ENCODE measurements at regions not wholly inside any gene's neighbourhood (a gene's known extent, or its start where the extent isn't known, plus 50 kb on each side); places are given as distances from the start of the nearest gene placed in this dataset.

DNA sequence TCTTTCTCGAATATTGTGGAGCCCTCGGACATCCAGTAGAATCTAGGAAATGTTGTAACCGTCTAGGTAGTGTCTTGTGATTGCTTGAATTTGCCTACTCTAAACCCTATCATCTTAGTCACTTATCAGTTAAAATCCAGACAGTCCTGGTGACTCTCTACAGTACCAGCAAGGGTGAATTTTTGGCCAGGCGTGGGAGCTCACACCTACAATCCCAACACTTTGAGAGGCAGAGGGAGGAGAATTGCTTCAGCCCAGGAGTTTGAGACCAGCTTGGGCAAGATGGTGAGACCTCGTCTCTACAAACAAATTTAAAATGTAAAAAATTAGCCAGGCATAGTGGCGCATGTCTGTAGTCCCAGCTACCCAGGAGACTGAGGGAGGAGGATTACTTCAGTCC lies 230.9 kb downstream of the CHRM3 start:
- H3F3A ChIP-seq (ENCODE audit: insufficient read depth) = no peaks in the 10 kb centered on the region
- no peaks in the 10 kb centered on the region for H3K27me3 ChIP-seq (replicated peaks; ENCODE audit: insufficient read depth)
- H2AFZ ChIP-seq = no peak overlapping the region
- no peak overlapping the region for H3K4me2 ChIP-seq (ENCODE audit: unreplicated experiment)
- TF ChIP-seq EZH2 (IDR thresholded peaks at IDR 0.05; ENCODE audit: insufficient read depth, poor library complexity, severe bottlenecking) (no peak), EZH2phosphoT487 (IDR thresholded peaks at IDR 0.05; ENCODE audit: insufficient read depth, low read depth) (no peak)
- no peak overlapping the region for H3K9ac ChIP-seq
- in situ Hi-C loops (cut with MboI) = no loop called here
- WGBS, 2 experiments (ENCODE audit: low coverage in 1 of 2, low lambda C conversion rate in 2 of 2, missing lambda C conversion rate in 2 of 2) = 14 to 16% methylated on average over 6 of the region's 6 CpGs
- H3K4me1 ChIP-seq (ENCODE audit: insufficient read depth) = no peaks in the 10 kb centered on the region
- DNase-seq = no peak
- H3K9me2 ChIP-seq (ENCODE audit: insufficient read depth) = no peaks in the 10 kb centered on the region
- H3K27ac ChIP-seq = no peak overlapping the region
- no peak overlapping the region for H3K4me3 ChIP-seq
- no peaks in the 10 kb centered on the region for H3K79me2 ChIP-seq (ENCODE audit: insufficient read depth)
- no peaks in the 10 kb centered on the region for H3K36me3 ChIP-seq (ENCODE audit: low read depth)
- peaks cover 3% of the 10 kb centered on the region for H3K9me3 ChIP-seq (ENCODE audit: low read depth)
- no peaks in the 10 kb centered on the region for H4K20me1 ChIP-seq (ENCODE audit: insufficient read depth)

DNA sequence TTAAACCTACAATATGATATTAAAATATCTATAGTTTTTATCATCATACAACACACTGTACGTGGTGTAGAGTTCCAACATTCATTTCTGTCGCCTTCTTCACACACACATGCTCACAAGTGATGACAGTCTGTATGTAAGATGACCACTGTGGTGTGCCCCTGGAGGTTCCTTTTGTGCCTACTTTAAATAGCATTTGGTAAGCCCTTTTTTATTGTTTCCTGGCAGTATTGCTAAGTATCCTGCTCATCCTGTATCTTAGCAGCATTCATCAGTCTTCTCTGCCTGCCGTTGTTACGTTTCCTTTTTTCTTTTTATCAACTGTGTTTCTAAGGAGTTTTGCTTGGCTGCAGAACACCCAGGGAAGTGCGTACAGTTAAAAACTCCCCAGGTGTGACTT lies 231.4 kb downstream of the CHRM3 start:
- H3K4me3 ChIP-seq = no peak overlapping the region
- DNase-seq = no peak
- 20 to 32% methylated on average over 5 of the region's 5 CpGs for WGBS, 2 experiments (ENCODE audit: low coverage in 1 of 2, low lambda C conversion rate in 2 of 2, missing lambda C conversion rate in 2 of 2)
- no peak overlapping the region for H3K27ac ChIP-seq
- no peak overlapping the region for H3K4me2 ChIP-seq (ENCODE audit: unreplicated experiment)
- peaks cover 3% of the 10 kb centered on the region for H3K9me3 ChIP-seq (ENCODE audit: low read depth)
- H3K9ac ChIP-seq = no peak overlapping the region
- no peaks in the 10 kb centered on the region for H3K9me2 ChIP-seq (ENCODE audit: insufficient read depth)
- in situ Hi-C loops (cut with MboI) = no loop called here
- H3K27me3 ChIP-seq (replicated peaks; ENCODE audit: insufficient read depth) = no peaks in the 10 kb centered on the region
- no peaks in the 10 kb centered on the region for H3K36me3 ChIP-seq (ENCODE audit: low read depth)
- TF ChIP-seq EZH2phosphoT487 (IDR thresholded peaks at IDR 0.05; ENCODE audit: insufficient read depth, low read depth) (no peak), EZH2 (IDR thresholded peaks at IDR 0.05; ENCODE audit: insufficient read depth, poor library complexity, severe bottlenecking) (no peak)
- H3K4me1 ChIP-seq (ENCODE audit: insufficient read depth) = no peaks in the 10 kb centered on the region
- H3F3A ChIP-seq (ENCODE audit: insufficient read depth) = no peaks in the 10 kb centered on the region
- H2AFZ ChIP-seq = no peak overlapping the region
- no peaks in the 10 kb centered on the region for H4K20me1 ChIP-seq (ENCODE audit: insufficient read depth)
- H3K79me2 ChIP-seq (ENCODE audit: insufficient read depth) = no peaks in the 10 kb centered on the region

DNA sequence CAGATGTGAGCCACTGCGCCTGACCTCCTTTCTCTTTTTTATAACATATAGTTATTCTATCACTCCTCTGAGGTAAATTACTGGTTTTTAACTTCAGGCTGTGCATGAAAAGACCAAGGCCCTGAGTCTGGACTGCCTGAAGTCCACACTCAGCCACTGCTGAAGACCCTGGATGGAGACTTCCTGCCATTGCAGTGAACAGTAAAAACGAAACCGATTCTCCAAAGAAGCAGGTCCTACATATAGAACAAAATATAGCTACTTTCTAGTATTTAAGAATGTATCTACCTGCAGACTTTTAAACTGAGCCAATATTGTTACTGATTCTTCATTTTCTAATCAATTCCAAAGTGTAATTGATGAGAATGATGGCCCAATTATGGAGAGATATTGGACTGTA lies 232.8 kb downstream of the CHRM3 start:
- in situ Hi-C loops (cut with MboI) = no loop called here
- 33 to 36% methylated on average over 3 of the region's 3 CpGs for WGBS, 2 experiments (ENCODE audit: low coverage in 1 of 2, low lambda C conversion rate in 2 of 2, missing lambda C conversion rate in 2 of 2)
- no peak for TF ChIP-seq EZH2 (IDR thresholded peaks at IDR 0.05; ENCODE audit: insufficient read depth, poor library complexity, severe bottlenecking)
- no peak for TF ChIP-seq EZH2phosphoT487 (IDR thresholded peaks at IDR 0.05; ENCODE audit: insufficient read depth, low read depth)

DNA sequence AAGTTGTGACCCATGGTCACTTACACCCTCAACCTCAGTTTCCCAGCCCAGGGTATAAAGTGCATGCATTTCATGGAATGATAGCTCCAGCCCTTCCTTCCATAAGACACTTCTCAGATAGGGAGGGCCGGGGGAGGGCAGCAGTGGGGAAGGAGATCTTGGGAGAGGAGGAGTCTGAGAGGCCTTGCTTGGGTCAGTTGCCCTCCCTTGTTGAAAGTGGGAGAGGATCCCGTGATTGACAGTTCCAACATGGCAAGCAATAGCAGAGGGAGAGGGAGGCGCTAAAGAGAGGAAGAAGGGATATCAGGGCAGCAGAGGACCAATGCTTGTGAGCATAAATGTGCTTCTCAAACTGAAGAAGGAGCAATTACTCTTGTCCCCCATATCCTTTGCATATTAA lies 244.4 kb downstream of the CHRM3 start:
- H3K4me1 ChIP-seq (ENCODE audit: insufficient read depth) = no peaks in the 10 kb centered on the region
- H3K27me3 ChIP-seq (replicated peaks; ENCODE audit: insufficient read depth) = no peaks in the 10 kb centered on the region
- no peaks in the 10 kb centered on the region for H3F3A ChIP-seq (ENCODE audit: insufficient read depth)
- H3K9me2 ChIP-seq (ENCODE audit: insufficient read depth) = no peaks in the 10 kb centered on the region
- in situ Hi-C loops (cut with MboI) = no loop called here
- H3K27ac ChIP-seq = no peak overlapping the region
- TF ChIP-seq EZH2 (IDR thresholded peaks at IDR 0.05; ENCODE audit: insufficient read depth, poor library complexity, severe bottlenecking) = no peak
- H3K9ac ChIP-seq = no peak overlapping the region
- H3K4me2 ChIP-seq (ENCODE audit: unreplicated experiment) = no peak overlapping the region
- no peaks in the 10 kb centered on the region for H3K79me2 ChIP-seq (ENCODE audit: insufficient read depth)
- H2AFZ ChIP-seq = no peak overlapping the region
- 6% methylated on average over 3 of the region's 3 CpGs for WGBS, 2 experiments (ENCODE audit: low coverage in 1 of 2, low lambda C conversion rate in 2 of 2, missing lambda C conversion rate in 2 of 2)
- H3K4me3 ChIP-seq = no peak overlapping the region
- H3K9me3 ChIP-seq (ENCODE audit: low read depth) = no peaks in the 10 kb centered on the region
- DNase-seq = no peak
- no peaks in the 10 kb centered on the region for H3K36me3 ChIP-seq (ENCODE audit: low read depth)
- H4K20me1 ChIP-seq (ENCODE audit: insufficient read depth) = no peaks in the 10 kb centered on the region

More for the DNA sequence above, 232.8 kb downstream of the CHRM3 start:
- H2AFZ ChIP-seq = no peak overlapping the region
- no peak overlapping the region for H3K27ac ChIP-seq
- no peaks in the 10 kb centered on the region for H3K27me3 ChIP-seq (replicated peaks; ENCODE audit: insufficient read depth)
- H3K4me1 ChIP-seq (ENCODE audit: insufficient read depth) = no peaks in the 10 kb centered on the region
- no peak overlapping the region for H3K9ac ChIP-seq
- no peak for DNase-seq
- H3K4me3 ChIP-seq = no peak overlapping the region
- H4K20me1 ChIP-seq (ENCODE audit: insufficient read depth) = no peaks in the 10 kb centered on the region
- no peaks in the 10 kb centered on the region for H3K79me2 ChIP-seq (ENCODE audit: insufficient read depth)
- H3K9me2 ChIP-seq (ENCODE audit: insufficient read depth) = no peaks in the 10 kb centered on the region
- H3F3A ChIP-seq (ENCODE audit: insufficient read depth) = no peaks in the 10 kb centered on the region
- no peak overlapping the region for H3K4me2 ChIP-seq (ENCODE audit: unreplicated experiment)
- no peaks in the 10 kb centered on the region for H3K36me3 ChIP-seq (ENCODE audit: low read depth)
- H3K9me3 ChIP-seq (ENCODE audit: low read depth) = peaks cover 3% of the 10 kb centered on the region

DNA sequence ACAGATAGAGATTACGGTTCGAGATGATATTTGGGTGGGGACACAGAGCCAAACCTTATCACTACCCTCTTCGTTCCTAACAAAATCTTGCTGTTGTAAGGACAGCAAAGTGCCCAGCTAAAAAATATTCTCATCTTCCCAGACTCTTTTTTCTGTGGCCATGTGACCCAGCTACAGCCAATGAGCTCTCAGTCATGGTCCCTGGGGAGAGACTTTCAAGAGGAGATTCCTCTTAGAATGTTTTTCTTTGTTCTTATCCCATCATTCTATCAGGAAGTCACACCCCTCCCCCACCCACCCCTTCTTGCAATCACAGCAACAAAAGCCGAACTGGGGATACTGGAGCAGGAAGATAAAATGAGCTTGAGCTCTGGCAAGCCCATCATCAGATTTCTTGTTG lies 247.1 kb downstream of the CHRM3 start:
- Histone ChIP-seq H3K9me2 (ENCODE audit: insufficient read depth) (no peaks in the 10 kb centered on the region), H3K4me2 (ENCODE audit: unreplicated experiment) (no peak overlapping the region), H3K9me3 (ENCODE audit: low read depth) (no peaks in the 10 kb centered on the region), H2AFZ (no peak overlapping the region), H3K79me2 (ENCODE audit: insufficient read depth) (no peaks in the 10 kb centered on the region), H3K36me3 (ENCODE audit: low read depth) (no peaks in the 10 kb centered on the region), H3K4me3 (no peak overlapping the region), H3K9ac (no peak overlapping the region), H3K27me3 (replicated peaks; ENCODE audit: insufficient read depth) (no peaks in the 10 kb centered on the region), H4K20me1 (ENCODE audit: insufficient read depth) (no peaks in the 10 kb centered on the region), H3K4me1 (ENCODE audit: insufficient read depth) (no peaks in the 10 kb centered on the region), H3K27ac (no peak overlapping the region), H3F3A (ENCODE audit: insufficient read depth) (no peaks in the 10 kb centered on the region)
- WGBS, 2 experiments (ENCODE audit: low coverage in 1 of 2, low lambda C conversion rate in 2 of 2, missing lambda C conversion rate in 2 of 2) = 31% methylated on average over 4 of the region's 4 CpGs
- in situ Hi-C loops (cut with MboI) = no loop called here
- no peak for TF ChIP-seq EZH2 (IDR thresholded peaks at IDR 0.05; ENCODE audit: insufficient read depth, poor library complexity, severe bottlenecking)
- TF ChIP-seq EZH2phosphoT487 (IDR thresholded peaks at IDR 0.05; ENCODE audit: insufficient read depth, low read depth) = no peak
- DNase-seq = no peak

Data from GM23248 (cell line).